RWPE1 (cell line): ENCODE measurements at regions not wholly inside any gene's neighbourhood (a gene's known extent, or its start where the extent isn't known, plus 50 kb on each side); places are given as distances from the start of the nearest gene placed in this dataset.

ENCODE experiments used
- CTCF ChIA-PET: fragments of 350-600 bp; sonication (Branson Sonifier 250); formaldehyde crosslinking; extraction: SDS; loops from one replicate; lab custom pipeline; 2021; lab: Yijun Ruan, JAX
- POLR2A ChIA-PET: fragments of 400-600 bp; formaldehyde crosslinking; extraction: SDS; loops from one replicate; lab custom pipeline; 2020; ENCODE audit warnings: antibody characterized with exemption; ENCODE audit not compliant: low non-redundant PET; lab: Yijun Ruan, JAX
- DNase-seq: peaks from one replicate; pipeline ENCODE4 v3.0.0; 2012; ENCODE audit warnings: low spot score
- H3K27ac ChIP-seq: fragments of 450-650 bp; 2 replicates; pipeline ENCODE4 v1.5.1; 2017
- TF ChIP-seq, protein P1 (sequence below): fragments of 450-650 bp; conservative IDR thresholded peaks from 2 replicates; pipeline ENCODE4 v1.5.1; 2017; ENCODE audit warnings: low read depth, mild to moderate bottlenecking

DNA sequence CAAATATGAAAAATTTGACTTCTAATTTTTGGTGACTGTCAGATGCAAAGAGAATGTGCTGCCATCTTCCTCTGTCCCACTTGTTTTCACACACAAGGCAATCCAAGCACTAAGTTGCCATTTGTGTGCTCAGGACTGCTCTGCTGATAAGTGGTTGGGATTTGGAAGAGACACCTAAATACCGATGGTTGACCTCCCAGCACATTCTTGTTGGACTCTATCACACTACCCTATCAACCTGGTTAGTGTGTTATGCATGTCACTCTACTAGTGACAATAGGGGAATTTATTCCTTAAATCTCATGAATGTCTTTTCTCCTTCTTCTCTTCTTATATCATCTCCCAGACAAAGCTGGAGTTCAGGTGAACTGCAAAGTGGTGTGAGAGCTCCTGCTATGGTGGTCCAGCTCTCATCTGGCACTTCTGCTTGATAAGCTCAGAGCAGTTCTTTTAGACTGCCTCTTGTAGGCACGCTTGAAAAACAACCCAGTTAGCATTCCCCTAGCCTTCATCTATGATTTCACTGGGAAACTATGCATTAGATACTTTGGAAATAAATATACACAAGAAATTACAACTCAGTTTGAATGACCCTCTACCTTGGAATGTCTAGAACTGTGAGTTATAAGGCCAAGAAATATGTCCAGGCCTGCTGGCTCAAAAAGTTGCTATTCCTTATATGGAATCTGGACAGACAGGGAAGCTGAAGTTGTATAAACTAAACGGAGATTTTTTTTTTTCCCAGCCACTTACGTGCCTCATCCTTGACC is 404.8 kb downstream of the MEIS1 start:
- POLR2A ChIA-PET: no interaction called here
- CTCF ChIA-PET: no interaction called here
- TF ChIP-seq, protein P1, sequence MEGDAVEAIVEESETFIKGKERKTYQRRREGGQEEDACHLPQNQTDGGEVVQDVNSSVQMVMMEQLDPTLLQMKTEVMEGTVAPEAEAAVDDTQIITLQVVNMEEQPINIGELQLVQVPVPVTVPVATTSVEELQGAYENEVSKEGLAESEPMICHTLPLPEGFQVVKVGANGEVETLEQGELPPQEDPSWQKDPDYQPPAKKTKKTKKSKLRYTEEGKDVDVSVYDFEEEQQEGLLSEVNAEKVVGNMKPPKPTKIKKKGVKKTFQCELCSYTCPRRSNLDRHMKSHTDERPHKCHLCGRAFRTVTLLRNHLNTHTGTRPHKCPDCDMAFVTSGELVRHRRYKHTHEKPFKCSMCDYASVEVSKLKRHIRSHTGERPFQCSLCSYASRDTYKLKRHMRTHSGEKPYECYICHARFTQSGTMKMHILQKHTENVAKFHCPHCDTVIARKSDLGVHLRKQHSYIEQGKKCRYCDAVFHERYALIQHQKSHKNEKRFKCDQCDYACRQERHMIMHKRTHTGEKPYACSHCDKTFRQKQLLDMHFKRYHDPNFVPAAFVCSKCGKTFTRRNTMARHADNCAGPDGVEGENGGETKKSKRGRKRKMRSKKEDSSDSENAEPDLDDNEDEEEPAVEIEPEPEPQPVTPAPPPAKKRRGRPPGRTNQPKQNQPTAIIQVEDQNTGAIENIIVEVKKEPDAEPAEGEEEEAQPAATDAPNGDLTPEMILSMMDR: no peak
- H3K27ac ChIP-seq: no peak overlapping the region; the same call in 1 of the 2 replicates
- peak; percentile 94 for DNase-seq

DNA sequence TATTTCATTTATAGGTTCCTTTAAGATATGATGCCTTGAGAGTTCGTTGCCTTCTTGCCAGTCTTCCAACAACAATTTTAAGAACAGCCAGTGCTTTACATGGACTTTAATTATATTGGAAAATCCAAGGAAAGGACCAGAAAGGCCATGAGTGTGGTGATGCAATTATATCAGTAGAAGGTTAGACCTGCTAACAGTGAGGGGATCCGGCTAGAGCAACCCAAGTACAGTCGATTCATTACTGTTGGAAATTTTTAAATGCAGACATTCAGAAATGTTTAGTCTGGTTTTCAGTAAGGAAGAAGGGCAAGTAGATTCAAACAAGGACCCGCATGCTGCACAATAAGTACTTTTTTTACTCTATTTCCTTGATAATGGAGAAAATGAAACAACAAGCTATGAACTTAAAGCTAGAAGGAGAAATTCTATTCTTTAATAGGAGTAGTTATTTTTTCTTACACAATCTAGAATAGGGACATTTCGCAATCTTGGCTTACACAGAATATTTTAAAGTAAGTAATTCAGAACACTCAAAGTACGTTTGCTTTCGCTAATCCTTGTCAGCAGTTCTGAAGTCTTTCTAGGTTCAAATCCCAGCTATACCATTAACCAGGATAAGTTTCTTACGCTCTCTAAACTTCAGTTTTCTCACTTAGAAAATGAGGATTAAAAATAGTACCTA is 405.5 kb downstream of the MEIS1 start:
- CTCF ChIA-PET: interaction anchor here (0.8 kb wide), 1 partner anchor 1479 kb away, joined by 3 read pairs; the partner anchor contains the start of gene CNRIP1

DNA sequence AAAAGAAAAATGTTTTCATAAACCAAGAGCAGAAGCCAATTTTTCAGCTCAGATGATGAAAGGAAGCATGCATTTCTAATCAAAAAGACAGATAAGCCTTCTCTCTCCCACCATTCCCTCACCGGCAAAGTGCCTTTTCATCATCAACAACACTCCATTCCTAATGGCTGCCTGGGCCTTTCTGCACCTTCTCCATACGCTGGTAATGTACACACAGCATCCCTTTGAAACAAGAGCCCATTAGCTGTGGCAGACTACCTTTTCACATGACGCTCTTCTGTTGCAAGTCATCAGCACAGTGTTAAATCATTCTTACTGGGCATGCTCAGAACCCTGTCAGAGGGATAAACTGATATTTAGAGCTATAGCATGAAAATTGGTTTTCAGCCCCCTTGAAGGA is 408.9 kb downstream of the MEIS1 start:
- no peak for DNase-seq
- no peak overlapping the region for H3K27ac ChIP-seq
- ChIA-PET CTCF (interaction anchor here (0.7 kb wide), 1 partner anchor 478 kb away, joined by 4 read pairs; no protein-coding TSS in a partner anchor), POLR2A (no interaction called here)
- TF ChIP-seq, protein P1: no peak

More for the DNA sequence above, 405.5 kb downstream of the MEIS1 start:
- DNase-seq: no peak
- TF ChIP-seq, protein P1: no peak
- H3K27ac ChIP-seq: no peak overlapping the region
- POLR2A ChIA-PET: no interaction called here

DNA sequence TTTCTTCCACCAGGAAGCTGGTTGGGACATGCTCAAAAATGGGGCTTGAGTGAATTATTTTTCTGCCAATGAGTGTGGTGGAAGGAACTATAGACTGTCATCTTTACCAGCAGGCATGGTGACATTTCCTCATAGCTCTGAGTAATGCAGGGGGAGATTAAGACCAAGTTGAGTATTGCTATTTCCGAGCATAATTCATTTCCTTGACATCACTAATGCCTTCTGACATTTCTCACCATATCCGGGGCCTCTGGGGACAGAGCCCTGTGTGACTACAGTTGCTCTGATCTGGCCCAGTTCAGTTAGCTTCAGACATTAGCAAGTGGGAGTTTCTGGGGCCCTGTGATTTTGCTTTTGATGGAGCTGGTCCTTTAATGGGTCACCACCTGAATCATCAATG is 410.4 kb downstream of the MEIS1 start:
- H3K27ac ChIP-seq: no peak overlapping the region
- ChIA-PET POLR2A (no interaction called here), CTCF (interaction anchor here (0.6 kb wide), 1 partner anchor 956 kb away, joined by 3 read pairs; no protein-coding TSS in a partner anchor)
- no peak for DNase-seq
- TF ChIP-seq, protein P1: no peak

DNA sequence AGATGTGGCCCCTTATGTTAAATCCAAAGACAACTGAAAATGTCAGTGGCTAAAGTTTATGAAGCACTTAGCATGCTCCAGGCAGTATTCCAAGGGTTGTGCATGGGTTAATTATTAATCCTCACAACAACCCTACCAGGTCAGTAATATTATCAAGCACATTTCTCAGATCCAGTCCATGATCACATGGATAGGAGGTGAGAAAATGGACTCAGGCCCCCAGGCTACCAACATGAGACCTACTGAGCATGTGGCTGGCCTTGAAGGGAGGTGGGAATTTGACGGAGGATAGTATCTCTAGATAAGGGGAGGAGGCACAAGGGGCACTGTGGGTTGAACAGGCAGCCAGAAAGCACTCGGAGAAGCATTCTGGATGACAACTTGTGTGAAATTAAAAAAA is 412.0 kb downstream of the MEIS1 start:
- TF ChIP-seq, protein P1: no peak
- no peak for DNase-seq
- H3K27ac ChIP-seq: no peak overlapping the region
- ChIA-PET POLR2A (no interaction called here), CTCF (no interaction called here)

DNA sequence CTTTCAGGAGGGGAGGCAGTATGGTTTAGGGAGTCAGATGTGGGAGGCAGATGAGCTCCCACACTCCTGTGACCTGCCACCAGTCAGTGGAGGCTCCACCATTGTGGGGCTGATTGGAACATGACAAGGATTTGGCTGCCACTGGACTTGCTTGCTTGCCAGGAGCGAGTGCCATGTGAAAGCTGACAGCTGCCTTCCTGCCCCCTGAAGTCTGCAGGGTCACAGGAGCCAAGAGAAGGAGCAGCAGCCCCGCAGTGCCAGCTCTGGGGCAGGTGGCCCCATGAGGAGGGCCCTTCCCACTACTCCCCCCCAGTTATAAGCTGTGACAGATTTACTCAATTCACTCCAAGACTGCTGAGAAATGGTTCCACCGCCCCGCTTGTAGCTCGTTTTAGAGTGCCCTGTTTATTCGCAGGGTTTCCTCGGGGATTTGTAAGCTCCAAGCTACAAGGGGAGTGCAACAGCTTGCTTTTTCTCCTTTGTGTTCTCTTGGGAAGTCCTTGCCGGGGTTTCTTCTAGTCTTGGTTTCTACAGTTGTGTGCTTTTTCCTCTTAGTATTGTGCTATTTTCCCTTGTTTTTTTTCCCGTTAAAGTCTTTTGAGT is 414.3 kb downstream of the MEIS1 start:
- CTCF ChIA-PET: no interaction called here
- H3K27ac ChIP-seq: no peak overlapping the region
- no peak for DNase-seq
- POLR2A ChIA-PET: no interaction called here
- TF ChIP-seq, protein P1: no peak
